A549 (cell line): ENCODE measurements at regions not wholly inside any gene's neighbourhood (a gene's known extent, or its start where the extent isn't known, plus 50 kb on each side); places are given as distances from the start of the nearest gene placed in this dataset.

Source experiments
- CTCF ChIP-seq: fragments of >200 bp; sonication (Bioruptor Twin); formaldehyde crosslinking; IDR thresholded peaks from 3 replicates; pipeline ENCODE4 v1.5.1; 2016
- FOSB ChIP-seq: fragments of 250-450 bp; sonication (Bioruptor Pico); IDR thresholded peaks from 2 replicates; pipeline ENCODE4 v1.5.0; 2020; ENCODE audit warnings: mild to moderate bottlenecking, moderate library complexity
- HMGXB4 ChIP-seq: fragments of 250-450 bp; sonication (Bioruptor Pico); IDR thresholded peaks from 2 replicates; pipeline ENCODE4 v1.5.0; 2021; ENCODE audit warnings: mild to moderate bottlenecking, moderate library complexity, borderline replicate concordance
- MAFK ChIP-seq: fragments of 450-650 bp; IDR thresholded peaks from 2 replicates; pipeline ENCODE4 v1.6.1; 2014; ENCODE audit not compliant: partially characterized antibody
- NR3C1 ChIP-seq: fragments of >200 bp; sonication (Bioruptor Twin); formaldehyde crosslinking; IDR thresholded peaks from 3 replicates; pipeline ENCODE4 v1.6.1; 2017
- PBX3 ChIP-seq: IDR thresholded peaks from 2 replicates; pipeline ENCODE4 v1.6.1; 2012
- RAD21 ChIP-seq, 2 experiments: fragments of >200 bp in 1 of 2; sonication (Bioruptor Twin) in 1 of 2; formaldehyde crosslinking in 1 of 2; IDR thresholded peaks in 1 of 2; conservative IDR thresholded peaks in 1 of 2; 2 replicates in 1 of 2; 3 replicates in 1 of 2; pipeline ENCODE4 v1.6.1; 2012 to 2018; ENCODE audit warnings: inconsistent platforms in 1 of 2
- REST ChIP-seq: fragments of 200-600 bp; sonication (generic); IDR thresholded peaks from 2 replicates; pipeline ENCODE4 v1.6.1; 2016; ENCODE audit warnings: antibody characterized with exemption, mild to moderate bottlenecking, moderate library complexity

- TF ChIP-seq CTCF = no peak
- no peak for TF ChIP-seq REST
- TF ChIP-seq HMGXB4 = no peak
- TF ChIP-seq RAD21 (conservative IDR thresholded peaks at IDR 0.05 in 1 of 2, IDR thresholded peaks at IDR 0.05 in 1 of 2) = no peak
- TF ChIP-seq FOSB (CRISPR knock-in tag) = no peak
- TF ChIP-seq NR3C1 = no peak
- no peak for TF ChIP-seq MAFK
- TF ChIP-seq PBX3 = no peak
Measured at GRCh38 chr11:134901542-134901941, 489.5 kb upstream of the B3GAT1 start.
